ENCODE measurements at regions not wholly inside any gene's neighbourhood (a gene's known extent, or its start where the extent isn't known, plus 50 kb on each side); places are given as distances from the start of the nearest gene placed in this dataset.

GRCh38 chr10:43942096-43942850 is 293.6 kb upstream of the ZNF32 start:
- FAIRE-seq (no peak), DNase-seq (ENCODE audit: low read depth, low spot score) (no peak)
- H3K27me3 ChIP-seq (ENCODE audit: control insufficient read depth, extremely low read depth, insufficient read depth, low read length), result no peaks in the 10 kb centered on the region
- no peak overlapping the region for H3K9ac ChIP-seq (ENCODE audit: control insufficient read depth, extremely low read depth, insufficient read depth, low read length)
- no peak overlapping the region for H3K4me3 ChIP-seq (ENCODE audit: control insufficient read depth in 2 of 3, extremely low read depth in 1 of 3, insufficient read depth in 2 of 3, low read depth in 1 of 3, low read length in 3 of 3)
- no peaks in the 10 kb centered on the region for H4K20me1 ChIP-seq (ENCODE audit: control insufficient read depth, extremely low read depth, insufficient read depth, low read length)
- TF ChIP-seq EZH2 (IDR thresholded peaks at IDR 0.05; ENCODE audit: low read length), result no peak
- TF ChIP-seq, protein P1, sequence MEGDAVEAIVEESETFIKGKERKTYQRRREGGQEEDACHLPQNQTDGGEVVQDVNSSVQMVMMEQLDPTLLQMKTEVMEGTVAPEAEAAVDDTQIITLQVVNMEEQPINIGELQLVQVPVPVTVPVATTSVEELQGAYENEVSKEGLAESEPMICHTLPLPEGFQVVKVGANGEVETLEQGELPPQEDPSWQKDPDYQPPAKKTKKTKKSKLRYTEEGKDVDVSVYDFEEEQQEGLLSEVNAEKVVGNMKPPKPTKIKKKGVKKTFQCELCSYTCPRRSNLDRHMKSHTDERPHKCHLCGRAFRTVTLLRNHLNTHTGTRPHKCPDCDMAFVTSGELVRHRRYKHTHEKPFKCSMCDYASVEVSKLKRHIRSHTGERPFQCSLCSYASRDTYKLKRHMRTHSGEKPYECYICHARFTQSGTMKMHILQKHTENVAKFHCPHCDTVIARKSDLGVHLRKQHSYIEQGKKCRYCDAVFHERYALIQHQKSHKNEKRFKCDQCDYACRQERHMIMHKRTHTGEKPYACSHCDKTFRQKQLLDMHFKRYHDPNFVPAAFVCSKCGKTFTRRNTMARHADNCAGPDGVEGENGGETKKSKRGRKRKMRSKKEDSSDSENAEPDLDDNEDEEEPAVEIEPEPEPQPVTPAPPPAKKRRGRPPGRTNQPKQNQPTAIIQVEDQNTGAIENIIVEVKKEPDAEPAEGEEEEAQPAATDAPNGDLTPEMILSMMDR (optimal IDR thresholded peaks at IDR 0.05 in 1 of 3, IDR thresholded peaks at IDR 0.05 in 1 of 3, conservative IDR thresholded peaks at IDR 0.05 in 1 of 3; ENCODE audit: extremely low read depth in 1 of 3, insufficient read depth in 2 of 3, low read length in 3 of 3), result no peak
- H3K27ac ChIP-seq (ENCODE audit: control insufficient read depth, insufficient read depth, low read length), result no peak overlapping the region
- H3K4me1 ChIP-seq (ENCODE audit: control insufficient read depth, extremely low read depth, insufficient read depth, low read length), result no peaks in the 10 kb centered on the region
- H3K36me3 ChIP-seq (ENCODE audit: control insufficient read depth in 2 of 2, extremely low read depth in 1 of 2, insufficient read depth in 2 of 2, low read length in 2 of 2), result no peaks in the 10 kb centered on the region
- no peak overlapping the region for H3K4me2 ChIP-seq (ENCODE audit: control insufficient read depth, extremely low read depth, insufficient read depth, low read depth, low read length)
- dilution Hi-C loops (cut with MboI; ENCODE audit: extremely low pct_ligation_motif_present, low sequenced_read_pairs), result no loop called here
- no peaks in the 10 kb centered on the region for H3K79me2 ChIP-seq (ENCODE audit: control insufficient read depth, insufficient read depth, low read length)
- no peaks in the 10 kb centered on the region for H3K9me3 ChIP-seq (ENCODE audit: control insufficient read depth, low read depth, low read length)
- H2AFZ ChIP-seq (ENCODE audit: control insufficient read depth, low read length), result no peak overlapping the region
- no peaks in the 10 kb centered on the region for H3K9me1 ChIP-seq (ENCODE audit: control insufficient read depth, extremely low read depth, insufficient read depth, low read length)

DNA sequence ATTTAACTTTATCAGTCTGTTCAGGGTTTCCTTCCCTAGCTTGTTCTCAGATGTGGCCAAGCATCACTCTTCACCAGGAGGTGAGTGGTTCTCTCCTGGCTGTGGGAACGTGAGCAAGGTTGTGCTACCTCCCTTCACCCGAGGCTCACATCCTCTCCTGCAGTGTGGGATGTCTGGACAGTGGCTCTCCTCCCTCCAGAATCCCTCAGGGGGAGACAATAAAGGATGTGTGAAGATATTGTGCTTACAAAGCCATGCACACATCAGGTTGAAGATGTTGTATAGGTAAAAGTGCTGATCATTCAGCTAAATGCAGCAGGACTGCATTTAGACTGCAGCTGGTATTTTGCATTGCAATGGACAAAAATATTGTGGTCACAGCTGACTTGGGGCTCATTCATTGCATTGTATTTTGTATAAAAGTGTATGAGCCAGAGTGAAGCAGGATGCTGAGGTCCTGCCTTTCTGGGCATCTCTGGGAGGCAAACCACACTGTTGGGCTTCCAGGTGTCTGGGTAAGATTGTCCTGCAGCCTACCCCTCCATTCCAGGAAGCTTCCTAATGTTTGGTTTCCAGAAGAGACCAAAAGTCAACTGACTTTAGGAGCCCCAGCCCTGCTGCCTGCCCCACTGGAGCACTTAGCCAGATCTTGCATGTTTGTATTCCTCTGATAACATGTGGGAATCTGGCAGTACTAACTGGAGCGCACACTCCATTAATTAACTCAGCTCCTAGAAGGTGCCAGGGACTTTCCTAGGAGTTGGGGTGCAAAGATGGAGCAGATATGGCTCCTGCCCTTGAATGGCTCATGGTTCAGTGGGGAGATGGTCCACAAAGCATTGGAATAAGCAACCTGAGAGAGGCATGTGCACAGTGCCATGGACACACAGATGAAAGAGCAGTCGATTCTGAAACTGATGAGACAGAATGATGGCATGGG is 292.5 kb upstream of the ZNF32 start:
- no peak for TF ChIP-seq EZH2 (IDR thresholded peaks at IDR 0.05; ENCODE audit: low read length)
- TF ChIP-seq, protein P1 (optimal IDR thresholded peaks at IDR 0.05 in 1 of 3, IDR thresholded peaks at IDR 0.05 in 1 of 3, conservative IDR thresholded peaks at IDR 0.05 in 1 of 3; ENCODE audit: extremely low read depth in 1 of 3, insufficient read depth in 2 of 3, low read length in 3 of 3), result no peak

More for the DNA sequence above, 292.5 kb upstream of the ZNF32 start:
- H3K36me3 ChIP-seq (ENCODE audit: control insufficient read depth in 2 of 2, extremely low read depth in 1 of 2, insufficient read depth in 2 of 2, low read length in 2 of 2), result no peaks in the 10 kb centered on the region
- H3K4me2 ChIP-seq (ENCODE audit: control insufficient read depth, extremely low read depth, insufficient read depth, low read depth, low read length), result no peak overlapping the region
- H3K9me1 ChIP-seq (ENCODE audit: control insufficient read depth, extremely low read depth, insufficient read depth, low read length), result no peaks in the 10 kb centered on the region
- no peaks in the 10 kb centered on the region for H4K20me1 ChIP-seq (ENCODE audit: control insufficient read depth, extremely low read depth, insufficient read depth, low read length)
- no peak overlapping the region for H2AFZ ChIP-seq (ENCODE audit: control insufficient read depth, low read length)
- FAIRE-seq (no peak), DNase-seq (ENCODE audit: low read depth, low spot score) (no peak)
- H3K4me1 ChIP-seq (ENCODE audit: control insufficient read depth, extremely low read depth, insufficient read depth, low read length), result no peaks in the 10 kb centered on the region
- H3K4me3 ChIP-seq (ENCODE audit: control insufficient read depth in 2 of 3, extremely low read depth in 1 of 3, insufficient read depth in 2 of 3, low read depth in 1 of 3, low read length in 3 of 3), result no peak overlapping the region
- no peaks in the 10 kb centered on the region for H3K9me3 ChIP-seq (ENCODE audit: control insufficient read depth, low read depth, low read length)
- H3K9ac ChIP-seq (ENCODE audit: control insufficient read depth, extremely low read depth, insufficient read depth, low read length), result no peak overlapping the region
- H3K79me2 ChIP-seq (ENCODE audit: control insufficient read depth, insufficient read depth, low read length), result no peaks in the 10 kb centered on the region
- dilution Hi-C loops (cut with MboI; ENCODE audit: extremely low pct_ligation_motif_present, low sequenced_read_pairs), result no loop called here
- no peaks in the 10 kb centered on the region for H3K27me3 ChIP-seq (ENCODE audit: control insufficient read depth, extremely low read depth, insufficient read depth, low read length)
- no peak overlapping the region for H3K27ac ChIP-seq (ENCODE audit: control insufficient read depth, insufficient read depth, low read length)
